ENCODE measurements at regions not wholly inside any gene's neighbourhood (a gene's known extent, or its start where the extent isn't known, plus 50 kb on each side); places are given as distances from the start of the nearest gene placed in this dataset.
"Not testable (repeated sequence)": the region's sequence is repeated elsewhere in the genome, so short reads cannot be mapped to it uniquely, and the experiment has no call there.

GRCh38 chr1:78292361-78292760 is 198.4 kb upstream of the PTGFR start:
- DNase-seq (ENCODE audit: low spot score): no peak
- TF ChIP-seq CTCF (IDR thresholded peaks at IDR 0.05; ENCODE audit: extremely low read depth, missing control alignments): no peak

- no peak for DNase-seq (ENCODE audit: low spot score)
- no peak for TF ChIP-seq CTCF (IDR thresholded peaks at IDR 0.05; ENCODE audit: extremely low read depth, missing control alignments)
Measured at GRCh38 chr1:78297836-78298235, 192.9 kb upstream of the PTGFR start.

GRCh38 chr1:78298349-78298748 is 192.4 kb upstream of the PTGFR start:
- DNase-seq (ENCODE audit: low spot score): no peak
- TF ChIP-seq CTCF (IDR thresholded peaks at IDR 0.05; ENCODE audit: extremely low read depth, missing control alignments): no peak

GRCh38 chr1:78301141-78301540 is 189.6 kb upstream of the PTGFR start:
- DNase-seq (ENCODE audit: low spot score): no peak
- no peak for TF ChIP-seq CTCF (IDR thresholded peaks at IDR 0.05; ENCODE audit: extremely low read depth, missing control alignments)

GRCh38 chr1:78303620-78304019 is 187.2 kb upstream of the PTGFR start:
- TF ChIP-seq CTCF (IDR thresholded peaks at IDR 0.05; ENCODE audit: extremely low read depth, missing control alignments): no peak
- DNase-seq (ENCODE audit: low spot score): no peak

GRCh38 chr1:78304341-78304740 is 186.4 kb upstream of the PTGFR start:
- TF ChIP-seq CTCF (IDR thresholded peaks at IDR 0.05; ENCODE audit: extremely low read depth, missing control alignments): no peak

GRCh38 chr1:78304761-78305160 is 186.0 kb upstream of the PTGFR start:
- TF ChIP-seq CTCF (IDR thresholded peaks at IDR 0.05; ENCODE audit: extremely low read depth, missing control alignments): no peak
- no peak for DNase-seq (ENCODE audit: low spot score)

More at GRCh38 chr1:78304341-78304740, 186.4 kb upstream of the PTGFR start:
- DNase-seq (ENCODE audit: low spot score): no peak

GRCh38 chr1:78310261-78310660 is 180.5 kb upstream of the PTGFR start:
- not testable (repeated sequence) for DNase-seq (ENCODE audit: low spot score)
